ENCODE measurements at regions not wholly inside any gene's neighbourhood (a gene's known extent, or its start where the extent isn't known, plus 50 kb on each side); places are given as distances from the start of the nearest gene placed in this dataset.

- H3K27me3 ChIP-seq (ENCODE audit: insufficient read depth) = no peaks in the 10 kb centered on the region
- H3F3A ChIP-seq (replicated peaks; ENCODE audit: low read depth) = no peaks in the 10 kb centered on the region
- Mint-ChIP-seq H3K27me3 (ENCODE audit: insufficient read depth, low read depth, poor library complexity) (no peaks in the 10 kb centered on the region), H3K9me3 (peaks cover 5% of the 10 kb centered on the region; the same call in 2 of the 3 replicates), H3K36me3 (ENCODE audit: low read depth) (no peaks in the 10 kb centered on the region), H3K27ac (no peak overlapping the region), H3K4me3 (no peak overlapping the region), H3K4me1 (no peaks in the 10 kb centered on the region)
- H4K20me1 ChIP-seq (replicated peaks; ENCODE audit: insufficient read depth) = no peaks in the 10 kb centered on the region
- H3K79me2 ChIP-seq (replicated peaks; ENCODE audit: insufficient read depth) = no peaks in the 10 kb centered on the region
- no peaks in the 10 kb centered on the region for H3K36me3 ChIP-seq (ENCODE audit: insufficient read depth)
- H3K27ac ChIP-seq (ENCODE audit: low read depth) = no peak overlapping the region
- no peak overlapping the region for H3K4me3 ChIP-seq
- H3K4me2 ChIP-seq = no peak overlapping the region
- H2AFZ ChIP-seq = peak overlapping the region; percentile 56
- ATAC-seq (no peak), DNase-seq (ENCODE audit: low spot score) (no peak)
- H3K4me1 ChIP-seq (ENCODE audit: insufficient read depth) = no peaks in the 10 kb centered on the region
- H3K9me2 ChIP-seq (ENCODE audit: insufficient read depth) = no peaks in the 10 kb centered on the region
- TF ChIP-seq CTCF (conservative IDR thresholded peaks at IDR 0.05; ENCODE audit: low read depth in 2 of 2) = no peak
- no peak for TF ChIP-seq POLR2AphosphoS5 (IDR thresholded peaks at IDR 0.05; ENCODE audit: low read depth)
These were observed 2638.7 kb upstream of the PCDH20 start for GRCh38 chr13:64054321-64054720.

- H3K4me1 Mint-ChIP-seq = no peaks in the 10 kb centered on the region
- Histone ChIP-seq H3K4me3 (no peak overlapping the region), H3K4me2 (no peak overlapping the region), H3K79me2 (replicated peaks; ENCODE audit: insufficient read depth) (no peaks in the 10 kb centered on the region), H4K20me1 (replicated peaks; ENCODE audit: insufficient read depth) (no peaks in the 10 kb centered on the region), H3F3A (replicated peaks; ENCODE audit: low read depth) (no peaks in the 10 kb centered on the region), H3K9me2 (ENCODE audit: insufficient read depth) (no peaks in the 10 kb centered on the region), H3K36me3 (ENCODE audit: insufficient read depth) (no peaks in the 10 kb centered on the region), H3K27me3 (ENCODE audit: insufficient read depth) (no peaks in the 10 kb centered on the region), H3K4me1 (ENCODE audit: insufficient read depth) (no peaks in the 10 kb centered on the region), H2AFZ (no peak overlapping the region), H3K27ac (ENCODE audit: low read depth) (no peak overlapping the region)
- H3K4me3 Mint-ChIP-seq = no peak overlapping the region
- no peaks in the 10 kb centered on the region for H3K27me3 Mint-ChIP-seq (ENCODE audit: insufficient read depth, low read depth, poor library complexity)
- DNase-seq (ENCODE audit: low spot score) = no peak
- no peak overlapping the region for H3K27ac Mint-ChIP-seq
- no peak for ATAC-seq
- H3K36me3 Mint-ChIP-seq (ENCODE audit: low read depth) = no peaks in the 10 kb centered on the region
- TF ChIP-seq STAT1 (IDR thresholded peaks at IDR 0.05; ENCODE audit: unreplicated experiment) (no peak), CTCF (conservative IDR thresholded peaks at IDR 0.05; ENCODE audit: low read depth in 2 of 2) (peak in 1 of 2 experiments; percentile 25; a peak in 2 of 4 replicates)
- H3K9me3 Mint-ChIP-seq = peaks cover 5% of the 10 kb centered on the region; the same call in 2 of the 3 replicates
These were observed 2636.9 kb upstream of the PCDH20 start for GRCh38 chr13:64052521-64052920.

GRCh38 chr13:64051278-64051677, 2635.6 kb upstream of the PCDH20 start:
- Histone ChIP-seq H2AFZ (no peak overlapping the region), H3F3A (replicated peaks; ENCODE audit: low read depth) (no peaks in the 10 kb centered on the region), H3K27me3 (ENCODE audit: insufficient read depth) (no peaks in the 10 kb centered on the region), H3K4me1 (ENCODE audit: insufficient read depth) (no peaks in the 10 kb centered on the region), H3K36me3 (ENCODE audit: insufficient read depth) (no peaks in the 10 kb centered on the region), H3K79me2 (replicated peaks; ENCODE audit: insufficient read depth) (no peaks in the 10 kb centered on the region), H3K9me2 (ENCODE audit: insufficient read depth) (no peaks in the 10 kb centered on the region), H3K4me3 (no peak overlapping the region), H4K20me1 (replicated peaks; ENCODE audit: insufficient read depth) (no peaks in the 10 kb centered on the region), H3K27ac (ENCODE audit: low read depth) (no peak overlapping the region), H3K4me2 (no peak overlapping the region)
- Mint-ChIP-seq H3K9me3 (peaks cover 5% of the 10 kb centered on the region; the same call in 2 of the 3 replicates), H3K36me3 (ENCODE audit: low read depth) (no peaks in the 10 kb centered on the region), H3K27ac (no peak overlapping the region), H3K4me3 (no peak overlapping the region), H3K4me1 (peaks cover 5% of the 10 kb centered on the region; the same call in 1 of the 3 replicates), H3K27me3 (ENCODE audit: insufficient read depth, low read depth, poor library complexity) (no peaks in the 10 kb centered on the region)
- ATAC-seq (no peak), DNase-seq (ENCODE audit: low spot score) (no peak)
- TF ChIP-seq EZH2 (IDR thresholded peaks at IDR 0.05; ENCODE audit: low read depth, unreplicated experiment) (no peak), CREB1 (CRISPR knock-in tag; IDR thresholded peaks at IDR 0.05; ENCODE audit: low read depth) (no peak), EZH2phosphoT487 (IDR thresholded peaks at IDR 0.05; ENCODE audit: unreplicated experiment) (no peak), REST (IDR thresholded peaks at IDR 0.05; ENCODE audit: unreplicated experiment) (no peak), STAT1 (IDR thresholded peaks at IDR 0.05; ENCODE audit: unreplicated experiment) (no peak), CTCF (conservative IDR thresholded peaks at IDR 0.05; ENCODE audit: low read depth in 2 of 2) (no peak)

All from GM23338 (cell line).